A549 (cell line): ENCODE measurements at regions not wholly inside any gene's neighbourhood (a gene's known extent, or its start where the extent isn't known, plus 50 kb on each side); places are given as distances from the start of the nearest gene placed in this dataset.

Experiments
- ATAC-seq, 2 experiments: fragments of 200-7000 bp in 1 of 2; fragments of >200 bp in 1 of 2; cut with Nextera tagmentation in 1 of 2; cut with Tn5 transposase in 1 of 2; 3 replicates each; pipeline versions ENCODE4 v1.8.0 to v1.9.1; 2018 to 2020; ENCODE audit warnings: mild to moderate bottlenecking in 1 of 2, moderate library complexity in 1 of 2
- CTCF ChIA-PET: fragments of 300-600 bp; sonication (Branson Sonifier 250); formaldehyde crosslinking; extraction: SDS; loops from one replicate; lab custom pipeline; 2021; ENCODE audit warnings: antibody characterized with exemption, inconsistent platforms; lab: Yijun Ruan, JAX
- POLR2A ChIA-PET: fragments of 350-600 bp; formaldehyde crosslinking; extraction: SDS; loops from one replicate; lab custom pipeline; 2021; ENCODE audit warnings: antibody characterized with exemption, inconsistent platforms; lab: Yijun Ruan, JAX
- DNase-seq, 2 experiments: peaks; one replicate each; pipeline versions ENCODE4 v3.0.0 to v3.0.0-alpha.2; 2011 to 2016; ENCODE audit warnings: low read depth in 1 of 2, low spot score in 1 of 2
- FAIRE-seq: peaks from 2 replicates; lab custom pipeline; 2011; peaks lifted over from hg19 to GRCh38; lab: Jason Lieb, UNC
- H3K27ac ChIP-seq, 2 experiments: fragments of >200 bp; sonication (Bioruptor Twin); formaldehyde crosslinking; 3 replicates each; pipeline ENCODE4 v1.5.1; 2016 to 2017
- H3K4me1 ChIP-seq: fragments of >200 bp; sonication (Bioruptor Twin); formaldehyde crosslinking; 3 replicates; pipeline ENCODE4 v1.6.1; 2016
- H3K4me2 ChIP-seq: fragments of >200 bp; sonication (Bioruptor Twin); formaldehyde crosslinking; 3 replicates; pipeline ENCODE4 v1.6.1; 2016
- H3K4me3 ChIP-seq: fragments of >200 bp; sonication (Bioruptor Twin); formaldehyde crosslinking; 3 replicates; pipeline ENCODE4 v1.5.1; 2016
- H3K9me3 ChIP-seq: fragments of >200 bp; sonication (Bioruptor Twin); formaldehyde crosslinking; 3 replicates; pipeline ENCODE4 v1.6.1; 2016
- CEBPB ChIP-seq, 2 experiments: fragments of >200 bp in 1 of 2; sonication (Bioruptor Twin) in 1 of 2; formaldehyde crosslinking in 1 of 2; IDR thresholded peaks; 2 replicates each; pipeline ENCODE4 v1.6.1; 2012 to 2016
- KDM5A ChIP-seq: fragments of 200-600 bp; sonication (generic); IDR thresholded peaks from 2 replicates; pipeline ENCODE4 v1.6.1; 2016; ENCODE audit warnings: antibody characterized with exemption, mild to moderate bottlenecking
- MAZ ChIP-seq: fragments of 150-350 bp; IDR thresholded peaks from 2 replicates; pipeline ENCODE4 v1.6.1; 2014; ENCODE audit warnings: antibody characterized with exemption, low read depth, low read length, borderline replicate concordance
- NFE2L2 ChIP-seq: fragments of 150-350 bp; conservative IDR thresholded peaks from 2 replicates; pipeline ENCODE4 v1.6.1; 2014; ENCODE audit warnings: low read length
- REST ChIP-seq: fragments of 200-600 bp; sonication (generic); IDR thresholded peaks from 2 replicates; pipeline ENCODE4 v1.6.1; 2016; ENCODE audit warnings: antibody characterized with exemption, mild to moderate bottlenecking, moderate library complexity
- WGBS: methylation state at CpG from one replicate; pipeline ENCODE4 v1.1.6; 2017; ENCODE audit errors: missing lambda C conversion rate; 5-methylcytosine and 5-hydroxymethylcytosine counted together

GRCh38 chr17:73874008-73874720 is 229.9 kb upstream of the SDK2 start:
- Histone ChIP-seq H3K4me1 (peaks cover 17% of the 10 kb centered on the region), H3K4me2 (peak overlapping the region; percentile 39), H3K27ac (peak overlapping the region; percentile 34 to 62; a peak in 4 of 6 replicates), H3K9me3 (no peaks in the 10 kb centered on the region), H3K4me3 (no peak overlapping the region)
- peak; percentile 59 to 72 for DNase-seq
- TF ChIP-seq NFE2L2 (0 out of 2 replicates have a peak, but pooled peaks have one; percentile 6), KDM5A (no peak)
- FAIRE-seq: no peak
- peak; percentile 82 to 86 for ATAC-seq
- WGBS: 42% methylated on average over 6 of the region's 6 CpGs
- CTCF ChIA-PET: interaction anchor here (0.7 to 2.2 kb wide), 3 partner anchors 13 to 445 kb away, joined by 3 to 7 read pairs (median 5); no protein-coding TSS in a partner anchor
- POLR2A ChIA-PET: no interaction called here

- TF ChIP-seq REST: no peak
- peak; percentile 90 to 93 for TF ChIP-seq CEBPB (IDR thresholded peaks at IDR 0.05)
- DNase-seq (no peak), FAIRE-seq (no peak), ATAC-seq (no peak)
- H3K4me2 ChIP-seq: no peak overlapping the region
- no peaks in the 10 kb centered on the region for H3K9me3 ChIP-seq
- POLR2A ChIA-PET: no interaction called here
- H3K4me3 ChIP-seq: no peak overlapping the region
- CTCF ChIA-PET: interaction anchor here (0.7 to 1.8 kb wide), 5 partner anchors 10 to 446 kb away, joined by 3 to 8 read pairs (median 4); no protein-coding TSS in a partner anchor
- H3K4me1 ChIP-seq: peaks cover 17% of the 10 kb centered on the region
- 52% methylated on average over 3 of the region's 3 CpGs for WGBS
- peak overlapping the region in 1 of 2 experiments; percentile 62; a peak in 1 of 6 replicates for H3K27ac ChIP-seq
Observed at GRCh38 chr17:73875346-73875745, 231.1 kb upstream of the SDK2 start.

- no peak for FAIRE-seq
- WGBS: 51% methylated on average over 9 of the region's 9 CpGs
- CTCF ChIA-PET: interaction anchor here (1.5 kb wide), 1 partner anchor 75 kb away, joined by 3 read pairs; no protein-coding TSS in a partner anchor
Observed at GRCh38 chr17:73877962-73878361, 233.7 kb upstream of the SDK2 start.

More at GRCh38 chr17:73877962-73878361, 233.7 kb upstream of the SDK2 start:
- DNase-seq: no peak
- Histone ChIP-seq H3K4me2 (no peak overlapping the region), H3K4me3 (no peak overlapping the region), H3K4me1 (peaks cover 17% of the 10 kb centered on the region), H3K27ac (no peak overlapping the region), H3K9me3 (no peaks in the 10 kb centered on the region)
- no peak for ATAC-seq
- POLR2A ChIA-PET: no interaction called here
- TF ChIP-seq REST (no peak), MAZ (no peak)
